ENCODE measurements at regions not wholly inside any gene's neighbourhood (a gene's known extent, or its start where the extent isn't known, plus 50 kb on each side); places are given as distances from the start of the nearest gene placed in this dataset.

DNA sequence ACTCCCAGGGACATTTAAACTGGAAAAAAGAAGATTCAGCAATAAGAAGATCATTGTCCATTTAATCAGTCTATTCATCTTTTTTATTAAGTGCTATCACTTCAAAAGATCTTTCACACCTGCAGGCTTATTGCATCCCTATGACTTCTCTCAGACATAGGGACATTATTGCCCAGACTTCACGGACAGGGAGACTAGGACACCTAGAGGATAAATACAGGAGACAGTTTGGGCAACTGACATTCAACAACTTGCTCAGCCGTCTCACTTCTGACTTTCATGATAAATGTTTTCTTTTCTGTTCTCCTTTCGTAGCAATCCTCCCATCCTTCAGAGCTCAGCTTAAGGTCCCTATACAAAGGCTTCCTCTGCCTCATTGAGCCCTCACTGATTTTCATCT lies 84.3 kb downstream of the TMEM30B start:
- peak in 1 of 2 donors; percentile 34 for DNase-seq (ENCODE audit: low read depth in 2 of 2)
- TF ChIP-seq, protein P1, sequence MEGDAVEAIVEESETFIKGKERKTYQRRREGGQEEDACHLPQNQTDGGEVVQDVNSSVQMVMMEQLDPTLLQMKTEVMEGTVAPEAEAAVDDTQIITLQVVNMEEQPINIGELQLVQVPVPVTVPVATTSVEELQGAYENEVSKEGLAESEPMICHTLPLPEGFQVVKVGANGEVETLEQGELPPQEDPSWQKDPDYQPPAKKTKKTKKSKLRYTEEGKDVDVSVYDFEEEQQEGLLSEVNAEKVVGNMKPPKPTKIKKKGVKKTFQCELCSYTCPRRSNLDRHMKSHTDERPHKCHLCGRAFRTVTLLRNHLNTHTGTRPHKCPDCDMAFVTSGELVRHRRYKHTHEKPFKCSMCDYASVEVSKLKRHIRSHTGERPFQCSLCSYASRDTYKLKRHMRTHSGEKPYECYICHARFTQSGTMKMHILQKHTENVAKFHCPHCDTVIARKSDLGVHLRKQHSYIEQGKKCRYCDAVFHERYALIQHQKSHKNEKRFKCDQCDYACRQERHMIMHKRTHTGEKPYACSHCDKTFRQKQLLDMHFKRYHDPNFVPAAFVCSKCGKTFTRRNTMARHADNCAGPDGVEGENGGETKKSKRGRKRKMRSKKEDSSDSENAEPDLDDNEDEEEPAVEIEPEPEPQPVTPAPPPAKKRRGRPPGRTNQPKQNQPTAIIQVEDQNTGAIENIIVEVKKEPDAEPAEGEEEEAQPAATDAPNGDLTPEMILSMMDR (IDR thresholded peaks at IDR 0.05; ENCODE audit: low read depth, low read length): no peak
- H3K4me3 ChIP-seq (replicated peaks in 1 of 2; ENCODE audit: low read depth in 2 of 2, low read length in 2 of 2): no peak overlapping the region

DNA sequence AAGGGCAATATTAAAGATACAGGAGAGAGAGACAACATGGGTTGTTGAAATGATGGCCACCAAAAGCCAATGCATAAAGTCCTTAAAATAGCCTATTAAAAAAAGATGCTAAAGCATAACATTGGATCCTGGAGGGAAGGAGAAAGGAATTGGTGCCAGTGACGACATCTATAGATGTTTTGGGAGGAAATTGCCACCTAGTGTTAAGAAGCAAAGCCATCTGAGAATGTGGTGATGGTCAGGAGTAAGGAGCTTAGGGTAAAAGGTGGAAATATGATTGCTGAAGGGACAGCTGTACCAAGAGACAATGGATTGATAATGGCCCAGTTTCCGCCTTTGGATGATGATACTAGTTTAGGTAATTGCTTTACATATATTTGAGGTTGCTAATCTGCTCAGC lies 85.1 kb downstream of the TMEM30B start:
- H3K4me3 ChIP-seq (replicated peaks in 1 of 2; ENCODE audit: low read depth in 2 of 2, low read length in 2 of 2): no peak overlapping the region
- no peak for DNase-seq (ENCODE audit: low read depth in 2 of 2)
- TF ChIP-seq, protein P1 (IDR thresholded peaks at IDR 0.05; ENCODE audit: low read depth, low read length): peak; percentile 11

DNA sequence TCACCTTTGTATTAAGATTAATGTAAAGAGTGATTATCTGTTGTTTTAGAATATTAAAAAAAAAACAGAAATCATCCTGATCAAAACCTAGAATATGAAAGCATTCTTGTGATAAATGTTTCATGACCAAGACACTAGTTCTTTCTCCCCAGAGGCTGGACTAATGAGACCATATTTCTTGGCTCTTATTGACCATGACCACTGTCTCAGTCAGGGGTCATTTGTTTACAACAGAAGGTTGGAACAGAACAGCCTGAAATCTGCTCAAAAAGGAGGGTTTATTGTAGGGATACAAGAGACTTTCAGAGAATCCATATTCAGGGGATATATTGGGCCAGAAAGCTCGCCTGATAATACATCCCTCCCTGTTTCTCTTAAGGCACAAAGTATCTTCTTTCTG lies 87.7 kb downstream of the TMEM30B start:
- no peak for DNase-seq (ENCODE audit: low read depth in 2 of 2)
- TF ChIP-seq, protein P1 (IDR thresholded peaks at IDR 0.05; ENCODE audit: low read depth, low read length): no peak
- H3K4me3 ChIP-seq (replicated peaks in 1 of 2; ENCODE audit: low read depth in 2 of 2, low read length in 2 of 2): no peak overlapping the region

DNA sequence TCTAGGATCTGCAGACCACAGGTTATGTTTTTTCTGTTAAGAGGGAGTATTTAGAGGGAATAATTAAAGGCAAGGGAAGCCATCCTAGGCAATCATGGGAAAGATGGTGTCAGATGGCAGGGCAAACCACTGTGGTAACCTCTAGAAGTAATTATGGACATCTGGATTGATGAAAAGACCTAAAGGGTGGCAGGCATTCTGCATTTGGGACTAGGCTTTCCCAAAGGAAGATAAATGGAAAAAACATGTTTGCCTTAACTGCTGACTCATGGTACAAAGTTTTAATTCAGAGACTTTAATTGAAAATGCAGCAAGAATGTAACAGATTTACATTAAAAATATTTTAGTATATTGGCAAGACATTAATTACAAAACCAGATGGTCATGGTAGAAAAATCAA lies 88.1 kb downstream of the TMEM30B start:
- DNase-seq (ENCODE audit: low read depth in 2 of 2): no peak
- TF ChIP-seq, protein P1 (IDR thresholded peaks at IDR 0.05; ENCODE audit: low read depth, low read length): no peak
- no peak overlapping the region for H3K4me3 ChIP-seq (replicated peaks in 1 of 2; ENCODE audit: low read depth in 2 of 2, low read length in 2 of 2)

DNA sequence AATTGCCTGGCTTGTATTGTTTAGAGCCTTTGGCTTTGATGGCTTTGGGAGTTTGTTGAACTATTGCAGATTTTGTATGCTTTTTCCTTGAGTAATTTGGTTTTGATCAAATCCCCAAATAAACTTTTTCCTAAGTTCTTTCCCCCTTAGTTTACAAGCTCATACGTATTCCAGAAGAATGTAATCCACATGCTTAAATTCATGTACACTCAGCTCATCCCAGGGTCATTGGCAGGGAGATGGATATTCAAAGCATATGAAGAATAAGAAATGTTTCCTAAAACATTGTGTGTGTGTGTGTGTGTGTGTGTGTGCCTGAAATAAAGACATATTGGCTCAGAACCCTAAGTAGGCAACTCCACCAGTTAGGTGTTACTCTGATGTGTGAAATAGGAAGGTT lies 89.4 kb downstream of the TMEM30B start:
- TF ChIP-seq, protein P1 (IDR thresholded peaks at IDR 0.05; ENCODE audit: low read depth, low read length): no peak
- H3K4me3 ChIP-seq (replicated peaks in 1 of 2; ENCODE audit: low read depth in 2 of 2, low read length in 2 of 2): no peak overlapping the region
- DNase-seq (ENCODE audit: low read depth in 2 of 2): no peak

DNA sequence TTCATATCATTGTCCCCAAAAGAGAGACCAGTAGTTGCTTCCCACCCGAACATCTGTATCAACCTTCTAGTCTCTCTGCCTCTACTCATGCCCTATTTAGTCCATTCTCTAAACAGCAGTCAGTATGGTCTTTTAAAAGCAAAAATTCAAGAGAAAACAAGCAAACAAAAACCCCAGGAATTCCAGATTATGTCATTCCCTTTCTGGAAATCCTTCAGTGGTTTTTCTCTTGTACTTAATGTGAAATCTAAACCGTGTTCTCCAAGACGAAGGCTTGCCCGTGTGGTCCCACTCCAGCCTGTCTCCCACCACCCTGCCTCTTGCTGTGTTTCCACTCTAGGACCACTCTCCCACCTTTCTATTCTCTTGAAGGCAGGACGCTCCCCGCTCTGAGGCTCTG lies 90.8 kb downstream of the TMEM30B start:
- no peak for DNase-seq (ENCODE audit: low read depth in 2 of 2)
- TF ChIP-seq, protein P1 (IDR thresholded peaks at IDR 0.05; ENCODE audit: low read depth, low read length): no peak
- no peak overlapping the region for H3K4me3 ChIP-seq (replicated peaks in 1 of 2; ENCODE audit: low read depth in 2 of 2, low read length in 2 of 2)

Measured in cardiac fibroblast (primary cell).